IPS-11a (cell line): ENCODE measurements at regions not wholly inside any gene's neighbourhood (a gene's known extent, or its start where the extent isn't known, plus 50 kb on each side); places are given as distances from the start of the nearest gene placed in this dataset.

Source experiments
- H3K4me3 ChIP-seq: one replicate; pipeline ENCODE4 v1.5.1; 2013; ENCODE audit warnings: low read depth, low read length, control low read depth

DNA sequence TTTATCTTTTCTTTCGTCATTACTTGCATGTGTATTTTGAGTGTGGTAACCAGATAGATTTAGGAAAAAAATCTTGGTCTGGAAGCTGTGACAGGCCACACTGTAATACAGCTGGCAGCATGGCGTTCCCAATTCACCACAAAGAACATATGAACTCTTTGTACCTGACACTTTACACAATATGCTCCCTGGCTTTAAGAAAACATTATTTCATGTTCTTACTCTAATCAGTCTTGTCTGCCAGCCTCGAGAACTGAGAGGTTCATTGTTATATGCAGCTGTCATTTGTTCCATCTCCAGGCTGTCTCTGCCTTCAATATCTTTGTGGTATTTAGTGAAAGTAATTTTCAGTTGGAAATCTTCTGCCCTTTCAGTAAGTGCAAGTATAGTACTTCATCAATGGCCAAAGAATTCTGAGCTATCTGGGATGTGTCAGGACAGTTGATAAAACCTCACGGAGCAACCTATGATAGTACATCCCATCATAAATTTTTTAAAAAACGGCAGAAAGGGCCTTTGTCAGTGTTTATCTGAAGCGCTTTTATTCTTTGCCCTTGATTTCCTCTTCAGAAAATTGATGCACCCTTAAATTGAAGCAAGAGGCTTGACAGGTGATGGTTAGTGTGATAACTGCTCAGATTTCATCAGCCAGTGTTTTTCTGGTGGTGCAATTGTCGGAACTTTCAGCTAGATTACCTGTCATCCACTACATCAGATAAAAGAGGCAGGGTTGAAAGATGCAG lies 146.3 kb upstream of the SP8 start:
- H3K4me3 ChIP-seq, result no peak overlapping the region

- no peak overlapping the region for H3K4me3 ChIP-seq
Observed at GRCh38 chr7:20945451-20945850, 158.8 kb upstream of the SP8 start.

DNA sequence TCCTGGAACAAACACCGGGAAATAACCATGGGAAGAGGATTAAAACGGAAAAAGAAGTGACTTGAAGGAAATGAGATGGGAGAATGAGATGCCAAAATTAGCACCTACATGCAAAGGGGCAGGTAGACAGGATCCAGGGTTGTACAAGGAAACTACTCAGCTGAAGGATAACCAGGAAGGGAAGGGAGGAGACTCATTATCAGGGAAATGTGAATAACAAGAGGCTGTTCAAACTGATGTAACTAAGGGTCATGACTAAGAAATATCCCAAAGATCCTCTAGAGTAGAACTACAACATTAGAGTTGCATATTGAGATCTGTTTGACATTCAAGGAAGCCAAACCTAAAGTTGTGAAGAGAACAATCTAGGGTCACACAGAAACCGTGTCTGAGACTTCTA lies 166.2 kb upstream of the SP8 start:
- no peak overlapping the region for H3K4me3 ChIP-seq

GRCh38 chr7:20954711-20955619 lies 168.3 kb upstream of the SP8 start:
- H3K4me3 ChIP-seq, result no peak overlapping the region

DNA sequence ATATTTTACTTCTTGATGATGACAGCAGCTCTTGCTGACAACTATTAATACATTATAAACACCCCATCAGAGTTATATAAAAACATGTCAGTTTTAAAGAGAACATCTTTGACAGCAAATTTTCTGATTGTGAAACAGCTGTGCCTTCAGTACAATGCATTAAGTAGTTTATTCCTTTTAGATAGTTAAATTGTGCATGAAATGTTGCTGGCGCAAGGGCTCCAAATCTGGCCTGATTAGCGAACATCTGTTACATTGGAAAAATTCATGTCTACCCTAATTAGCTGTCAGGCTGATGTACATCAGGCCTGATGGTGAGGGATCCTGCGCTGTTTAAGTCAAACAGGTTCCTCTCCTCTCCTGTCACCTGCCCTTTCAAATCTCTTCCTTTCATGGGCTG lies 171.9 kb upstream of the SP8 start:
- H3K4me3 ChIP-seq, result no peak overlapping the region

DNA sequence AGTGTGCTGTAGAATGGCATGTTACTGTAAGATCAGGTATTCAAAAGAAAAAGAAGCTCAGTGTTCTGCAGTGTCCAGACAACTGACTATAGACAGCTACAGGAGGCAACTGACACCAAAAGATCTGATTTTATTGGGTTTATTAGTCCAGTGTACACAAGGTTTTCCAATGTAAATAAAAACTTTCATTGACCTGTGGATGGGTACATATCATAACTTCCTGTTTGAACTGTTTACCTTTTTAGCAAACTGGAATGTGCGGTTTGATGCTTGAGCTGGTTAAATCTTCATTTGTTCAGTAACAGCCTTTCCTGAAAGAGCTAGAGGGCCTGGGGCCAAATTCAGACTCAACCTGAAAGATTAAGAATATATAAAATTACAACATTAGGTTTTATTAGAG lies 172.6 kb upstream of the SP8 start:
- H3K4me3 ChIP-seq, result no peak overlapping the region

DNA sequence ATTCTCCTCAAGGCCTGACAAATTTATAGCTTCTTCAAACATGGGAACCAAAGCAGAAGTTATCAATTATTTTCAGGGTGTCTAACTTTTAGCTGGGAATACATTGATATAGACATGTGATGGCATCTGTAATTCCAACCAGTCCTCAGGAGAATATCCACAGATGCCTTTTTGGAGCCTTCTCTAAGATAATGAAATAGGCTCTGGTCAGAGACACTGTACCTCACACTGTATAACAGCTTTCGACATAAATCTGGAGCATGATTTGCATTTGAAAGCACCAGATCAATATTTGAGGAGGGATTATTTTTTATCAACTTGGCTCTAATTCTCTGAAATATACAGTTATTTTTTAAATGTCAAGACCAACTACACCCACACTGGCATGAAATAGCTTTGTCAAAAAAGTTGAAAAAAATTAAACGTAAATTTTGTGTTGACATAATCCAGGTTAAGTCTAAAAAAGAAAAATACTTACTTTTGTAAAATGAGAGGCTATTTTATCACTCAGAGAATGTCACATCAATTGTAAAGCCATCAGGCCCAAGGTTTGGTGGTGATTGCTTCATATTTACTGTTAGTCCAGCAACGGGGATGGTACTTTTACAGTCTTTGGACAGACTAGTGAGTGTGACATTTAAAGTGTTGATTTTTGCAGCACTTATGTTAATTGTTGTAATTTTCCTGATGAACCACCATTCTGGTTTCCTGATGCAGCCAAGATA lies 177.0 kb upstream of the SP8 start:
- no peak overlapping the region for H3K4me3 ChIP-seq

GRCh38 chr7:20964281-20964918 lies 177.7 kb upstream of the SP8 start:
- H3K4me3 ChIP-seq, result no peak overlapping the region

DNA sequence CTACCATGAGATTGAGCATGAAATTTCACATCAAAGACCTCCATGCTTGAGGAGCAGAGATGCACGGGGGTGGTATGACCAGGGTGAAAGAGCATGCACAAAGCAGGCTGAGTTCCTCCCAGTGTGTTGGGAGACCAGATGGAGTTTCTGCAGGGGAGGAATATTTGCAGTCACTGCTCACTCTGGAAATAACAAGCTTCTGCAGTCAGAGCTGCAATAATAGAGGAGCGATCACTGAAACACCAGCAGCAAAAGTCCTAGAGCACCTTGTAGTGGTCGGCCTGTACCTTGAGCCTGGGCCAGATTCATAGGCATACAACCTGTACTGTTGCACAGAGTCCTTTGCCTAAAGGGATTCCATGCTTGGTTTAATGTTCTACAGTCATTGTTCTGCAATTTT lies 184.5 kb upstream of the SP8 start:
- no peak overlapping the region for H3K4me3 ChIP-seq

- no peak overlapping the region for H3K4me3 ChIP-seq
Observed at GRCh38 chr7:20980232-20980631, 193.5 kb upstream of the SP8 start.

DNA sequence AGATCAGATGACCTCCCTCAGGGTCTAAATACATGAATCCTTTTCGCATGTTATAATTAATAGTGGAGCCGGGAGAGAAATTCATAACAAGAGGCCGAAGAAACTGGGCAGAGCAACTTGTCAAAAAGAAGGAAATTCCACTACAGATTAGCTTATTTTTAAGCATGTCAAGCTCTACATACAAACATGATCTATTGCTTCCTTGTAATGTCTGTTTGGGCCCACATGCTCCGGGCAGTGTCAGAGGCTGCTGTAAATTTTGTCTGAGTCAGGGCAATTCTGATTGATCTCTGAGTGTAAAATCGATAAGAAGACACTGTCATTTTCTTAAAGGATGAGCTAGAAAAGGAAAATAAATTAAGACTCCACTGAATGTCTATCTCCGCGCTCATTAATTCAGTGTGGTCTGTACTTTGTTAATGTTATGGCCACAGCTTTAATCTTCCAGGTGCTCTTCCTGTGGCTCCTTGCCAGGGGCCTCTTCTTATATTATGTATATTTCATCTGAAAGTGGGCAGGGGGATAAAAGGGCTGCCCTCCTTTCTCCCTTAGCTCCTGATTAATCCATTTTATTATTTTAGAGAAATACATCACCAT lies 194.1 kb upstream of the SP8 start:
- H3K4me3 ChIP-seq, result no peak overlapping the region

DNA sequence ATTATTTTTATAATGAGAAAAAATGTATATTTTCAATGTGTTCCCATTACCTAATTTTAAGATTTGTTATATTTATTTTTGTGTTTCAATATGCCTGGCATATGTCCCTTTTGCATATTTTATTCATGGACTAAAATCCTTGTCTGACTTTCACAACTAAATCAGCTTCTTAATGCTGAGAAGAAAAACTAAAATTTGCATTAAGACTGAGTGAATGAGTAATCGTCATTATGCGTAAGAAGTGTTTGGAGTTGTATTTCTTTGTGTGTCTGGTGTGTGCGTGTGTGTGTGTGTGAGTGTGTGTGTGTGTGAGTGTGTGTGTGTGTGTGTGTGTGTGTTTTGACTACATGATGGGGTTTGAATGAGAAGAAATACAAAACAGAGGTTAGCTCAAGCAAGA lies 201.7 kb upstream of the SP8 start:
- no peak overlapping the region for H3K4me3 ChIP-seq

GRCh38 chr7:20991544-20991943 lies 204.9 kb upstream of the SP8 start:
- no peak overlapping the region for H3K4me3 ChIP-seq

DNA sequence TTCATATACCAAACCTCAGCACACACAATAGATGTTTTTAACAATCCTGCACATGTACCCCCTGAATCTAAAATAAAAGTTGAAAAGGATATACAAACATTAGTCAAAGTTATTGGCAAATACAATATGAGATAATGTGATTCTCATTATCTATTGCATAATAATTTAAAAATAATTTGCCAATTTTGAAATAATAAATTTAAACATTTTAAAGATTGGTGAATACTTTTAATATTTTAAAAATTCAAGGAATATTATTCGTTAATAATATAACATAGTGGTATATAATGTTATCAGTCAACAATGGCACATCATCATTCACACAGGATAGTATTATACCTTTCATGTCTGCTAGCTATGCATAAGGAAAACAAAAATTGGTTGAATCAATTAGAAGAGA lies 207.0 kb upstream of the SP8 start:
- H3K4me3 ChIP-seq, result no peak overlapping the region

DNA sequence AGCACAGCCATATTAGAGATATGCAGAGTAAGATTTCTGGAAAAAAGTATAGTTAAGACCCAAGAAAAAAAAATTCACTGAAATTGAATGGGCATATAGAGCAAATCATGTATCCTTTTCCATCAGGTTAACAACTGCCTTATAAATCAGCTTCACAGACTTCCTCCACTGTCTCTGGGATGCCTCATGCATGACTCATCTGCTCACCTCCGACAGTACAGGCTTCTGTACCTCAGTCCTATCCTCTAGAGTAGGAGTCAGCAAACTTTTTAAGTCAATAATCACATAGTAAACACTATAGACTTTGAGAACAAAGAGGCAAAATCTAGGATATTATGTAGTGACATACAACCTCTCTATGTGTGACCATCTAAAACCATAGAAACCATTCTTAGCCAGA lies 211.6 kb upstream of the SP8 start:
- H3K4me3 ChIP-seq, result no peak overlapping the region

- no peak overlapping the region for H3K4me3 ChIP-seq
Observed at GRCh38 chr7:21011153-21011552, 224.5 kb upstream of the SP8 start.

GRCh38 chr7:21013765-21014539 lies 227.3 kb upstream of the SP8 start:
- H3K4me3 ChIP-seq, result no peak overlapping the region

- H3K4me3 ChIP-seq, result no peak overlapping the region
Observed at GRCh38 chr7:21020667-21021066, 234.0 kb upstream of the SP8 start.

DNA sequence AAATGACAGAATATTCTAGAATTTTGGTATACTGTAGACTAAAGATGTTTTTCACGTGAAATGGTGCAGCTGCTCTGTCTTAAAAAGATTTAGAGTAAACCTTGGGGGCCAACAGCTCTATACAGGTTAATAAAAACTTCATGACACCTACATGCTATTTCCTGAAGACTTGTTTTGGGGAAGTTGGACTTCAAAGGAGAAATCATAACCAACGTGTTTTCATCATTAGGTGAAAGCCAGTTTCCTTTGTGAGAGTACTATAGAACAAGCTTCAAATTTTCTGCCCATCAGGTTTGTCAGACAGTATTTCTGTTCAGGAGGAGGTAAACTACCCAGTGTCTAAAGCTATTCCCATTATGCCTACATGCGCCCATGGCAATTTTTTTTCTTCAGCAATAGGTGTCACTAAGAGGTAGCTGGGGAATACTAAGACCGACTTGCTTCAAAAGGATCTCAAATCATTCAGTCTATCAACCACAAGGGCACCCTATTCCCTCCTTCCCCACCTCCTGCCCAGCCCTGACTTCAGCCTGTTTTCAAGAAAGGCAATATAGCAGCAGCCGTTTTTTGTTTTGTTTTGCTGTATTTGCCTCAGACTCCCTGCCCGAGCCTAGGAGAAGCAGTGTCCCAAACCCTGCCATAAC lies 237.3 kb upstream of the SP8 start:
- no peak overlapping the region for H3K4me3 ChIP-seq

GRCh38 chr7:21024485-21024867 lies 237.8 kb upstream of the SP8 start:
- no peak overlapping the region for H3K4me3 ChIP-seq
